ENCODE measurements at regions not wholly inside any gene's neighbourhood (a gene's known extent, or its start where the extent isn't known, plus 50 kb on each side); places are given as distances from the start of the nearest gene placed in this dataset.
"Not testable (repeated sequence)": the region's sequence is repeated elsewhere in the genome, so short reads cannot be mapped to it uniquely, and the experiment has no call there.

DNA sequence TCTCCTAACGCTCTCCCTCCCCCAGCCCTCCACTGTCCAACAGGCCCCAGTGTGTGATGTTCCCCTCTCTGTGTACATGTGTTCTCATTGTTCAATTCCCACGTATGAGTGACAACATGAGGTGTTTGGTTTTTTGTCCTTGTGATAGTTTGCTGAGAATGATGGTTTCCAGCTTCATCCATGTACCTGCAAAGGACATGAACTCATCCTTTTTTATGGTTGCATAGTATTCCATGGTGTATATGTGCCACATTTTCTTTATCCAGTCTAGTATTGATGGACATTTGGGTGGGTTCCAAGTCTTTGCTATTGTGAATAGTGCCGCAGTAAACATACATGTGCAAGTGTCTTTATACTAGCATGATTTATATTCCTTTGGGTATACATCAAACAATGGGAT, 347.4 kb downstream of the MAGEE1 start:
- not testable (repeated sequence) for DNase-seq

DNA sequence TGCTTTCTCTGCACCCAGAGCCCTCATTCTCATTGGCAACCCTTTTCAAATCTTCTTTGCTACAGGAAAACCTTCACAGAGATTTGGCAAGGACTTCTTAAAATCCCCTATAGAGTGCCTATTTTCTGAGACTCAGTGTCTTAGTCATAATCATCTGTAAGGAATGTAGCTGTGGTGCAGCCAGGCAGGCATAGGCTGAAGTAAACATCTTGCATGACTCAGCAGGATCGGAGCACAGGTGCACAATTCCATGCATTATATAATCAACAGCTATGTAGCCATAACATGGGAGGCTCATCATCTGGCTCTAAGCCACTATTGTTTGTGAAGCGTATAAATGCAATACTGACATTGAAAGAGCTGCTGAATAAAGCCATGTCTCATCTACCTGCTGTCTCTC, 368.8 kb downstream of the MAGEE1 start:
- no peak for DNase-seq

DNA sequence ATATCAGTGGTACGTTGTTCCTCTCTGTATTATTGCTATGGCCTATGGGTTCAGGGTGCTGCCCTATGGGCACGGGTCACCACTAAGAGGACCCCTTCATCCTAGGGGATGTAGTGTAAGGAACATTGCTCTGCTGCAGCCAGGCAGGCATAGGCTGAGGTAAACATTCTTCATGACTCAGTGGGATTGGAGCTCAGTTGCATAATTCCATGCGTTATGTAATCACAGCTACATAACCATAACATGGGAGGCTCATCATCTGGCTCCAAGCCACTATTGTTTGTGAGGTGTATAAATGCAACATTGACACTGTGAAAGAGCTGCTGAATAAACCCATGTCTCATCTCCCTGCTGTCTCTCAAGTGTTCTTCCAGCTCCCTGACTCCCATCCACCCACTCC, 375.2 kb downstream of the MAGEE1 start:
- DNase-seq: no peak

DNA sequence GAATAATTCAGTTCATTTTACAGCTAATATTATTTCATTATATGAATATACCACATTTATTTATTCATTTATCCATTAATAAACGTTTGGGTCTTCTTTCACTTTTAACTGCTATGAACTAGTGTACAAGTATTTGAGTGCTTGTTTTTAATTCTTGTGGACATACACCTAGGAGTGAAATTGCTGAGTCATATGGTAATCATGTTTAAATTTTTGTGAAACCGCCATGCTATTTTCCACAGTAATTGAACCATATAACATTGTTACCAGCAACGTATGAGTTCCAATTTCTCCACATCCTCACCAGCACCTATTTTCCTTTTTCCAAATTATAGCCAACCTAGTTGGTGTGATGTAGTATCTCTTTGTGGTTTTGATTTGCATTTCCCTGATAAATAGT, 388.2 kb downstream of the MAGEE1 start:
- no peak for DNase-seq

GRCh38 chrX:76817279-76817678, 389.8 kb downstream of the MAGEE1 start:
- not testable (repeated sequence) for DNase-seq

DNA sequence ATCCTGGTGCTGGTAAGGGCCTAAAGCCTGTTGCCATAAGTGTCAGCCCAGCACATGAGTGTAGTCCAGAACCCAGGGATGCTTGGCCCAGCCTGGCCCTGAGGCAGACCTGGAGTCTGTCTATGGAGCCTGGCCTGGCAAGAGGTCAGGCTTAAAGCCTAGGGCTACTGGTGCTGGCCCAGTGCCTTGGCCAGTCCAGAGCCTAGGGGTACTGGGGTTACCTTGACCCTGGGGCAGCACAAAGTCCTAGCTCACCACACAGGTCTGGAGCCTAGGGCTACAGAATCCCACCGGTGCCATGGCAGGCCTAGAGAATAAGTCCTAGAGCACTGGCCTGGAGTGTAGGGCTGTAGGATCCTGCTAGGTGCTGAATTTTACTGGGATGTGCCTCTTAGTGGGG, 393.8 kb downstream of the MAGEE1 start:
- no peak for DNase-seq

DNA sequence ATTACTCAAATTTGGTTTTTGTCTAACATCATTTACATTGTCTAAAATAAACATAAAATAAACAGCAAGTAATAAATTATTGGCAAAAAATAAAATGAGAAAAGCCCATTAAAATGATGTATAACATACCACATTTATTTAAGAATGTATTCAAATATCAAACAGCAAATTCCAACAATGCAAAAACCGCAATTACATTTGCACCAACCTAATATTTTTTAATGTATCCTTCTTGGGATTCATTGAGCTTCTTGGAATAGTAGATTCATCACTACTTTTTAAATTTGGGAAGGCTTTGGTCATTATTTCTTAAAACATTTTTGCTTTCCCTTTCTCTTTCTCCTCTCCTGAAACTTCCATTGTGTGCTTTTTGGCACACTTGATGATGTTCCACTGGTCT, 400.2 kb downstream of the MAGEE1 start:
- no peak for DNase-seq

DNA sequence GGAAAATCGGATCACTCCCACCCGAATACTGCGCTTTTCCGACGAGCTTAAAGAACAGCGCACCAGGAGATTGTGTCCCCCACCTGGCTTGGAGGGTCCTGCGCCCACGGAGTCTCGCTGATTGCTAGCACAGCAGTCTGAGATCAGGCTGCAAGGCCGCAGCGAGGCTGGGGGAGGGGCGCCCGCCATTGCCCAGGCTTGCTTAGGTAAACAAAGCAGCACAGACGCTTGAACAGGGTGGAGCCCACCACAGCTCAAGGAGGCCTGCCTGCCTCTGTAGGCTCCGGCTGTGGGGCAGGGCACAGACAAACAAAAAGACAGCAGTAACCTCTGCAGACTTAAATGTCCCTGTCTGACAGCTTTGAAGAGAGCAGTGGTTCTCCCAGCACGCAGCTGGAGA, 413.4 kb downstream of the MAGEE1 start:
- DNase-seq: not testable (repeated sequence)

DNA sequence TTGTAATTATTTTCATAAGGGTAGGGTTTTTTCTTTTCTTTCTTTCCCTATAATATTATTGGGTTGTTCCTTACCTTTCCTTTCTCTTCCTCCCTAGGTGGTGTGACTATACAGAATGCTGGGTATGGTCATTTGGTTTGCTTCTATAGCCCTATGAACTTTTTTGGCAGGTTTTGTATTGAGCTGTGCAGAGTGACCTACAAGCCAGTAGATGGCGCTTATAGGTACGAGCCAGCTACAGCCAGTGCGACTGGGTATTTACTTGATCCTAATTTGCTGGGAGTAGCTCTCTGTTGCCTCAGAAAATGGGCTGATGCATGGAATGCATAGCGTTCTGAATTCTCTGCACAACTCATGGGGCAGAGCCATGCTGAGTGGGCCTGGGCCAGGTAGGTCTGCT, 423.3 kb downstream of the MAGEE1 start:
- DNase-seq: no peak

GRCh38 chrX:76862509-76862908, 435.0 kb downstream of the MAGEE1 start:
- DNase-seq: no peak

DNA sequence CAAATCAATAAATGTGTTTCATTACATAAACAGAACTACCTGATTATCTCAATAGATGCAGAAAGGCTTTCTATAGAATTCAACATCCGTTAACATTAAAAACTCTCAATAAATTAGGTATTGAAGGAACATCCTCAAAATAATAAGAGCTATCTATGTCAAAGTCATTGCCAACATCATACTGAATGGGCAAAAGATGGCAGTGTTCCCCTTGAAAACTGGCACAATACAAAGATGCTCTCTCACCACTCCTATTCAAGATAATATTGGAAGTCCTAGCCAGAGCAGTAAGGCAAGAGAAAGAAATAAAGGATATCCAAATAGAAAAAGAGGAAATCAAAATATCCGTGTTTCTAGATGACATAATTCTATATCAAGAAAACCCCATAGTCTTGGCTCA, 466.4 kb downstream of the MAGEE1 start:
- peak in 1 of 5 experiments; percentile 1 for DNase-seq

GRCh38 chrX:76915836-76916235, 488.3 kb downstream of the MAGEE1 start:
- DNase-seq: no peak

GRCh38 chrX:76918033-76918432, 490.5 kb downstream of the MAGEE1 start:
- DNase-seq: no peak

- no peak for DNase-seq
Measured at GRCh38 chrX:76919761-76920160, 492.3 kb downstream of the MAGEE1 start.

- DNase-seq: no peak
Measured at GRCh38 chrX:76920607-76921006, 493.1 kb downstream of the MAGEE1 start.

DNA sequence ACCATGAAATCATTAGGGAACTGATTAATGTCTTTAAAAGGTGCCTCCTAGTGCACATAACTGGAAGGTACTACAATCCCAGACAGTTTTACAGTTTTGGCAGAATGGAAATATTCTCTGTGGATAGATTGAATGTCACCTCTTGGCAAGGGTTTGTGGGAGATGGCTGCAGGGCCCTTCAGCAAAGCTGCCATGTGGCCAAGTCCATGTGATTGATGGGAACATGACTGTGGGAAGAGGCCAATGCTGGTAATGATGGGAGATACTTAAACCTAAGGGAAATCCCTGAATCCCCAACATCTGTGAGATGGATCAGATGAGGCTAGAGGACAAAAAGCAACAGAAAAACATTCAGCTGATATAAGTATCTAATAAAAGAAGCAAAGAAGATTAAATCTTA, 493.7 kb downstream of the MAGEE1 start:
- DNase-seq: no peak

DNA sequence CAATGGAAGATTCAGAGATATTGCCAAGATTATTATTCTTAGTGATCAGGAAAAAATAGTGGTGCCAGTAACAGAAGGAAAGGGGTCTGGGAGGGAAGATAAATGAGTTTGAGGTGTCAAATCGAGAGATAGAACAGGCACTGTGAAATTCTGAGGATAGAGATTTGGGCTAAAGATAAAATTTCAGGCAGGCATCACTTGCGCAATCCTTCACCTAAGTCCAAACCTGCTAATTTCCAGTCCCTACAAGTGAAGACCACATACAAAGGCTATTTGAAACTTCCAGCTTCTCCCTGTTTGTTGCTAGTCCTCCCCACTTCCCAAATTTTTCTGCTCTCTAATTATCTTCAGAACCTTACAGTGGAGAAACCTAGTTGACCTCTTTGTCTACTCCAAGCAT, 494.6 kb downstream of the MAGEE1 start:
- DNase-seq: no peak

DNA sequence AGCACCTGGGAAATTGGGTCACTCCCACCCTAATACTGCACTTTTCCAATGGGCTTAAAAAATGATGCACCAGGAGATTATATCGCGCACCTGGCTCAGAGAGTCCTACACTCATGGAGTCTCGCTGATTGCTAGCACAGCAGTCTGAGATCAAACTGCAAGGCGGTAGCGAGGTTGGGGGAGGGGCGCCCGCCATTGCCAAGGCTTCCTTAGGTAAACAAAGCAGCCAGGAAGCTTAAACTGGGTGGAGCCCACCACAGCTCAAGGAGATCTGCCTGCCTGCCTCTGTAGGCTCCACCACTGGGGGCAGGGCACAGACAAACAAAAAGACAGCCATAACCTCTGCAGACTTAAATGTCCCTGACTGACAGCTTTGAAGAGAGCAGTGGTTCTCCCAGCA, 497.1 kb downstream of the MAGEE1 start:
- not testable (repeated sequence) for DNase-seq

DNA sequence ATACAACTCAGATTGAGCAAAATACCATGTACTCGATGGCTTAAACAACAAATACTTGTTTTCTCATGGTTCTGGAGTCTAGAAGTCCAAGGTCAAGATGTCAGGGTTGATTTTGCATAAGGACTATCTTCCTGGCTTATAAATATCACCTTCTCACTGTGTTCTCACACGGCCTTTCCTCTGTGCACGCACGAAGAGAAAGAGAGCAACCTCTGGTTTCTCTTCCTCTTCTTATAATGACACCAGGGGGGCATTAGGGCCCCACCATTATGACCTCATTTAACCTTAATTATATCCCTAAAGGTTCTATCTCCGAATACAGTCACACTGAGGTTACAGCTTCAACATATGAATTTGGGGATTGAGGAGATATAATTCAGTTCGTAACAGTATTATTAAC, 504.0 kb downstream of the MAGEE1 start:
- no peak for DNase-seq

DNA sequence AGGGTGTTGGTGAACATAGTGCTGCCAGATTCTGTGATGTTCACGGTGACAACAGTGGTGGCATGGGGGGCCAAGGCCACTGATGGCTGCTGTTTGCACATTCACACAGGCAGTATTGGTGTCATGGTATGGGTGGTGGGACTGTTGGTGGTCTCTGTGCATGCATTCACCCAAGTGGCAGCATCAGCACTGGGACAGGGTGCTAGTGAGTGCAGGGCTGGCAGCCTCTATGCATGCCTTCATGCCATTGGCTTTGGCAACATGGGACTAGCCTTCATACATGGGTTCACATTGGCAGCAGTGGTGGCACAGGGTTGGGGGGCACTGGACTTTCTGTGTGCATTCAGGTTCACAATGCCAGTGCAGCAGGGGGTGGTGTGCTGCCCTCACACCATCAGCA, 489.7 kb upstream of the FGF16 start:
- DNase-seq: no peak

GRCh38 chrX:76971393-76972376, 475.5 kb upstream of the FGF16 start:
- peak in 1 of 5 experiments; percentile 17 for DNase-seq

GRCh38 chrX:76977452-76977851, 469.7 kb upstream of the FGF16 start:
- no peak for DNase-seq

DNA sequence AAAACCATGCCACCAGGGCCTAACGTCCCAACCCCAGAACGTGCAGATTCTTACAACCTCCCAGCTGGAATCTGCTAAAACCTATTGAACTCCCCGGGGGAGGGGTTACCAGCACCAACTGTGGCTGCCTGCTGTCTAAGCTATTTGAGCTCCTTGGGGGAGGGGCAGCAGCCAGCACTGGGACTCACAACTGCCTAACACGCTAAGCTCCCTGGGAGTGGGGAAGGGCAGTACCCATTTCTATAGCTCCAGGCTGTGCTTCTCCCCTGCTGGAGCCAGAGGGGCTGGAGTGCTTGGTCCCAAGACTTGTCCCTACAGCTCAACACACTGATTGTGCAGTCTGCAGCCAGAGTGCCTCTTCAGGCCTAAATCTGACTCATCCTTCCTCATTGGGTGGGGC, 459.8 kb upstream of the FGF16 start:
- no peak for DNase-seq

GRCh38 chrX:76996641-76997040, 450.5 kb upstream of the FGF16 start:
- no peak for DNase-seq

DNA sequence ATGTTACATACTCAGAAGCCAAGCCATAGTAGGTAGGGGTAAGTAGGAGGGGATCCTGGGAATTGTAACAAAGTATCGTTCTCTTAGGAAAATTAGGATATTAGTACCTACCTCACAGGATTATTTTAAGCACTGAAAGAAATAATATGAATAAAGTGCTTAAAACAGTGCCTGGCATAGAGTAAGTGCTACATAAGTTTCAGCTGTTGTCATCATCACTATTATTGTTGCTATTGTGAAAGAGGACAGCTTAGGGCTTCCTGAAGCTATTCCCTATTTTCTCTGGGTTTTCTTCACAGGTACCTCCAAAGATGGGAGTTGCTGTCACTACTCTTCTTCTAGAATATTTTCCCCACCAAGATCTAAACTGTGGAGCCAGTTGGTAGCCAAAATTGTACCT, 443.7 kb upstream of the FGF16 start:
- DNase-seq: no peak
